HG03039 (cell line): ENCODE measurements at regions not wholly inside any gene's neighbourhood (a gene's known extent, or its start where the extent isn't known, plus 50 kb on each side); places are given as distances from the start of the nearest gene placed in this dataset.
"Not testable (repeated sequence)": the region's sequence is repeated elsewhere in the genome, so short reads cannot be mapped to it uniquely, and the experiment has no call there.

Experiments used
- ATAC-seq: cut with Tn5 transposase; IDR thresholded peaks from one replicate; pipeline ENCODE4 v1.9.1; 2021; ENCODE audit warnings: mild to moderate bottlenecking, moderate library complexity; ENCODE audit not compliant: unreplicated experiment

- ATAC-seq: no peak
Measured at GRCh38 chr13:30816736-30817135, 81.4 kb downstream of the ALOX5AP start.

- ATAC-seq: no peak
Measured at GRCh38 chr13:30818323-30818960, 83.1 kb downstream of the ALOX5AP start.

- no peak for ATAC-seq
Measured at GRCh38 chr13:30819136-30819888, 84.0 kb downstream of the ALOX5AP start.

- no peak for ATAC-seq
Measured at GRCh38 chr13:30821421-30821820, 84.7 kb upstream of the MEDAG start.

- no peak for ATAC-seq
Measured at GRCh38 chr13:30824651-30825050, 81.4 kb upstream of the MEDAG start.

GRCh38 chr13:30826911-30827577, 79.0 kb upstream of the MEDAG start:
- ATAC-seq: no peak

GRCh38 chr13:30827578-30827925, 78.5 kb upstream of the MEDAG start:
- ATAC-seq: no peak

GRCh38 chr13:30829145-30829832, 76.8 kb upstream of the MEDAG start:
- no peak for ATAC-seq

- no peak for ATAC-seq
Measured at GRCh38 chr13:30829833-30830637, 76.0 kb upstream of the MEDAG start.

- ATAC-seq: no peak
Measured at GRCh38 chr13:30830638-30830965, 75.5 kb upstream of the MEDAG start.

- no peak for ATAC-seq
Measured at GRCh38 chr13:30831515-30831914, 74.6 kb upstream of the MEDAG start.

- no peak for ATAC-seq
Measured at GRCh38 chr13:30832377-30832776, 73.7 kb upstream of the MEDAG start.

GRCh38 chr13:30832845-30833332, 73.2 kb upstream of the MEDAG start:
- no peak for ATAC-seq

- no peak for ATAC-seq
Measured at GRCh38 chr13:30835442-30835841, 70.6 kb upstream of the MEDAG start.

- no peak for ATAC-seq
Measured at GRCh38 chr13:30837227-30838159, 68.6 kb upstream of the MEDAG start.

- not testable (repeated sequence) for ATAC-seq
Measured at GRCh38 chr13:30839636-30840035, 66.4 kb upstream of the MEDAG start.

- ATAC-seq: no peak
Measured at GRCh38 chr13:30840515-30840914, 65.6 kb upstream of the MEDAG start.

GRCh38 chr13:30841154-30841553, 64.9 kb upstream of the MEDAG start:
- ATAC-seq: no peak

GRCh38 chr13:30843548-30843947, 62.5 kb upstream of the MEDAG start:
- ATAC-seq: no peak
